MM.1S (cell line): ENCODE measurements at regions not wholly inside any gene's neighbourhood (a gene's known extent, or its start where the extent isn't known, plus 50 kb on each side); places are given as distances from the start of the nearest gene placed in this dataset.

ENCODE experiments used
- EZH2phosphoT487 ChIP-seq: fragments of 300-600 bp; sonication (generic); IDR thresholded peaks from 2 replicates; pipeline ENCODE4 v1.6.1; 2018; ENCODE audit warnings: antibody characterized with exemption, low read length
- TF ChIP-seq, protein P1 (sequence below): fragments of 300-600 bp; sonication (generic); IDR thresholded peaks from 2 replicates; pipeline ENCODE4 v1.5.1; 2016; ENCODE audit warnings: antibody characterized with exemption, low read length, mixed read lengths

DNA sequence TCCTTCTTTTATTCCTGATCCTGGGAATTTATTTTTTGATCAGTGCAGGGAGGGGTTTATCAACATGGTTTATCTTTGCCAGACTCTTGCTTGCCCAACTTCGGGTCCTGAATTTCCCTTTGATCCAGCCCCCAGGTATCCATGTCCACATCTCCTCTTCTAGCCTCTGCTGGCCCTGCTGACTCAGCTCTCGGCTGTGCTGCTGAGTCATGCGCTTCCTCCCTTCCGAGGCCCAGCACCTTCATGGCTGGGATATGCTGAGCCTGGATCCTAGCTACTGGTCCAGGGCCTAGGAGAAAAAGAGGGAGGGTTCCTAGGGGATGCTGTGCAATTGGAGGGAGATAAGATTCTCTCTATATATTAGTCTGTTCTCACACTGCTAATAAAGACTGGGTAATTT lies 380.7 kb upstream of the SHH start:
- TF ChIP-seq, protein P1, sequence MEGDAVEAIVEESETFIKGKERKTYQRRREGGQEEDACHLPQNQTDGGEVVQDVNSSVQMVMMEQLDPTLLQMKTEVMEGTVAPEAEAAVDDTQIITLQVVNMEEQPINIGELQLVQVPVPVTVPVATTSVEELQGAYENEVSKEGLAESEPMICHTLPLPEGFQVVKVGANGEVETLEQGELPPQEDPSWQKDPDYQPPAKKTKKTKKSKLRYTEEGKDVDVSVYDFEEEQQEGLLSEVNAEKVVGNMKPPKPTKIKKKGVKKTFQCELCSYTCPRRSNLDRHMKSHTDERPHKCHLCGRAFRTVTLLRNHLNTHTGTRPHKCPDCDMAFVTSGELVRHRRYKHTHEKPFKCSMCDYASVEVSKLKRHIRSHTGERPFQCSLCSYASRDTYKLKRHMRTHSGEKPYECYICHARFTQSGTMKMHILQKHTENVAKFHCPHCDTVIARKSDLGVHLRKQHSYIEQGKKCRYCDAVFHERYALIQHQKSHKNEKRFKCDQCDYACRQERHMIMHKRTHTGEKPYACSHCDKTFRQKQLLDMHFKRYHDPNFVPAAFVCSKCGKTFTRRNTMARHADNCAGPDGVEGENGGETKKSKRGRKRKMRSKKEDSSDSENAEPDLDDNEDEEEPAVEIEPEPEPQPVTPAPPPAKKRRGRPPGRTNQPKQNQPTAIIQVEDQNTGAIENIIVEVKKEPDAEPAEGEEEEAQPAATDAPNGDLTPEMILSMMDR: no peak
- TF ChIP-seq EZH2phosphoT487: no peak
